Uterus (tissue), 2 donors: ENCODE measurements at regions not wholly inside any gene's neighbourhood (a gene's known extent, or its start where the extent isn't known, plus 50 kb on each side); places are given as distances from the start of the nearest gene placed in this dataset.

ENCODE experiments used
- POLR2A ChIP-seq, 2 donors: fragments of 450-650 bp; IDR thresholded peaks; one replicate each; pipeline ENCODE4 v1.6.1; 2016; ENCODE audit warnings: antibody characterized with exemption in 2 of 2, mild to moderate bottlenecking in 1 of 2, moderate library complexity in 1 of 2
- TF ChIP-seq, protein P1 (sequence below), 4 experiments: fragments of 200-600 bp in 2 of 4; fragments of 450-650 bp in 2 of 4; sonication (generic) in 2 of 4; IDR thresholded peaks; one replicate each; pipeline ENCODE4 v1.5.1; 2016 to 2019; ENCODE audit warnings: antibody characterized with exemption in 4 of 4, mild to moderate bottlenecking in 2 of 4, moderate library complexity in 1 of 4

DNA sequence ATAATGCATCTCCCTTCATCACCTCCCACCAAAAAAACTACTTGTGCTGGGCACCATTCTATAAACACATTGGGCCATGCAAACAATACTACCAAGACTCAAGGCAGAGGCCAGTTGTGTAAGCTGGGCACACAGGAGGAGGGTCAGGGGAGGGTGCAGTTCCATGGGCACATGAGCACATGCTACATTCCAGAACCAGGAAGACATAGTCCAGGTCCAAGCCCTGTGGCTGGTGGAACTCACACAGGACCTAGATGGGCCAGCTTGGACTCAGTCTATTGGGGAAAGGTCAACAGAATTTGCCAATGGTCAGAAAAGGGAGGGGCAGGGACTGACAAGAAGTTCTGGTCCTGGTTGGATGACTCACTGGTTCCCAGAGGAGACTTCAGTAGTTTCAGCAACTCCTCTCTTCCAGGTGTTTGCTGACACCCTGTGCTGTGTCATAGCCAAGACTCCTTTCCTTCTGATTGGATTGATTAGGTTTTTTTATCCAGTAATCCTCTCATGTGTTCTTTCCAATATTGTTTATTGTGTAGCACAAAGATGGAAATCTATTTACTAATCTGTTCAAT is 249.7 kb downstream of the C1orf94 start:
- TF ChIP-seq, protein P1, sequence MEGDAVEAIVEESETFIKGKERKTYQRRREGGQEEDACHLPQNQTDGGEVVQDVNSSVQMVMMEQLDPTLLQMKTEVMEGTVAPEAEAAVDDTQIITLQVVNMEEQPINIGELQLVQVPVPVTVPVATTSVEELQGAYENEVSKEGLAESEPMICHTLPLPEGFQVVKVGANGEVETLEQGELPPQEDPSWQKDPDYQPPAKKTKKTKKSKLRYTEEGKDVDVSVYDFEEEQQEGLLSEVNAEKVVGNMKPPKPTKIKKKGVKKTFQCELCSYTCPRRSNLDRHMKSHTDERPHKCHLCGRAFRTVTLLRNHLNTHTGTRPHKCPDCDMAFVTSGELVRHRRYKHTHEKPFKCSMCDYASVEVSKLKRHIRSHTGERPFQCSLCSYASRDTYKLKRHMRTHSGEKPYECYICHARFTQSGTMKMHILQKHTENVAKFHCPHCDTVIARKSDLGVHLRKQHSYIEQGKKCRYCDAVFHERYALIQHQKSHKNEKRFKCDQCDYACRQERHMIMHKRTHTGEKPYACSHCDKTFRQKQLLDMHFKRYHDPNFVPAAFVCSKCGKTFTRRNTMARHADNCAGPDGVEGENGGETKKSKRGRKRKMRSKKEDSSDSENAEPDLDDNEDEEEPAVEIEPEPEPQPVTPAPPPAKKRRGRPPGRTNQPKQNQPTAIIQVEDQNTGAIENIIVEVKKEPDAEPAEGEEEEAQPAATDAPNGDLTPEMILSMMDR (IDR thresholded peaks at IDR 0.05): no peak
- no peak for TF ChIP-seq POLR2A (IDR thresholded peaks at IDR 0.05)
